DOHH2 (cell line): ENCODE measurements at regions not wholly inside any gene's neighbourhood (a gene's known extent, or its start where the extent isn't known, plus 50 kb on each side); places are given as distances from the start of the nearest gene placed in this dataset.

Experiments
- H3F3A ChIP-seq: fragments of 200-600 bp; sonication (generic), shearing (Covaris generic); 2 replicates; pipeline ENCODE4 v1.6.0; 2016; ENCODE audit warnings: antibody characterized with exemption, mild to moderate bottlenecking; ENCODE audit not compliant: control insufficient read depth, insufficient read depth
- H3K27ac ChIP-seq: fragments of 200-600 bp; sonication (generic); 2 replicates; pipeline ENCODE4 v1.5.1; 2014; ENCODE audit warnings: low read depth, mild to moderate bottlenecking, low read length, moderate library complexity
- H3K27me3 ChIP-seq: fragments of 200-600 bp; sonication (generic); 2 replicates; pipeline ENCODE4 v1.6.1; 2014; ENCODE audit warnings: mild to moderate bottlenecking, low read length, mixed read lengths; ENCODE audit not compliant: control insufficient read depth
- H3K36me3 ChIP-seq: fragments of 200-600 bp; sonication (generic); 2 replicates; pipeline ENCODE4 v1.6.1; 2014; ENCODE audit warnings: mild to moderate bottlenecking, low read length, moderate library complexity, mixed read lengths; ENCODE audit not compliant: control insufficient read depth
- H3K4me1 ChIP-seq: fragments of 200-600 bp; sonication (generic); 2 replicates; pipeline ENCODE4 v1.6.1; 2014; ENCODE audit warnings: mild to moderate bottlenecking, low read length, mixed read lengths; ENCODE audit not compliant: control insufficient read depth
- H3K4me2 ChIP-seq: fragments of 200-600 bp; sonication (generic); 2 replicates; pipeline ENCODE4 v1.6.0; 2014; ENCODE audit warnings: mild to moderate bottlenecking, low read length, moderate library complexity
- H3K4me3 ChIP-seq: fragments of 200-600 bp; sonication (generic); 2 replicates; pipeline ENCODE4 v1.5.1; 2014; ENCODE audit warnings: mild to moderate bottlenecking, low read length, mixed read lengths
- H3K79me2 ChIP-seq: fragments of 200-600 bp; sonication (generic); 2 replicates; pipeline ENCODE4 v1.6.1; 2014; ENCODE audit warnings: mild to moderate bottlenecking, low read length, mixed read lengths; ENCODE audit not compliant: control insufficient read depth
- H3K9me2 ChIP-seq: fragments of 200-600 bp; sonication (generic); replicated peaks from 2 replicates; pipeline ENCODE4 v1.6.1; 2014; ENCODE audit warnings: mild to moderate bottlenecking, low read length, mixed read lengths; ENCODE audit not compliant: control insufficient read depth
- H3K9me3 ChIP-seq: fragments of 200-600 bp; sonication (generic); 2 replicates; pipeline ENCODE4 v1.6.1; 2014; ENCODE audit warnings: antibody characterized with exemption, low read length, mixed read lengths; ENCODE audit not compliant: control insufficient read depth, insufficient read depth
- H4K20me1 ChIP-seq: fragments of 200-600 bp; sonication (generic); 2 replicates; pipeline ENCODE4 v1.6.0; 2014; ENCODE audit warnings: low read depth, mild to moderate bottlenecking, antibody characterized with exemption, low read length, moderate library complexity; ENCODE audit not compliant: control insufficient read depth, insufficient read depth
- EZH2phosphoT487 ChIP-seq: fragments of 200-600 bp; sonication (generic); IDR thresholded peaks from 2 replicates; pipeline ENCODE4 v1.6.1; 2017; ENCODE audit warnings: borderline replicate concordance, mild to moderate bottlenecking, antibody characterized with exemption, low read length, moderate library complexity, mixed read lengths
- TF ChIP-seq, protein P1 (sequence below): fragments of 200-600 bp; sonication (generic); IDR thresholded peaks from one replicate; pipeline ENCODE4 v1.5.1; 2014; ENCODE audit warnings: antibody characterized with exemption, mild to moderate bottlenecking, low read depth, low read length; ENCODE audit not compliant: poor library complexity, severe bottlenecking

DNA sequence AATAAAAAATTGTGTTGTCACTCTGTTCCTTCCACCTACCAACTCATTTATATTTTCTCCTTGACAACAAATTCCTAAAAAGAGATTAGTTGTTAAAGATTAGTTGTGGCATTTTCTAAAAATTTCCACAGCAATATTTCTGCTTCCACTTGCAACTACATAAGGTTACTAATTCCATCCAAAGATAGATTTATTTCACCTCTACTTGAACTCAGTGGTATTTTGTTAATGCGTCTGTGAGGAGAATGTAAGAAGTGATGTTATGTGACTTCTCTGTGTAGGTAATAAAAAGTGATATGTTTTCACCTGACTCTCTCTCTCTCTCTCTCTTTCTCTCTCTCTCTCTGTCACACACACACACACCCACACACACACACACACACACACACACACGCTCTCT is 1104.8 kb downstream of the AMY1C start:
- Histone ChIP-seq H3F3A (no peaks in the 10 kb centered on the region), H3K4me3 (no peak overlapping the region), H3K79me2 (no peaks in the 10 kb centered on the region), H3K9me3 (no peaks in the 10 kb centered on the region; the same call in 1 of the 2 replicates), H4K20me1 (no peaks in the 10 kb centered on the region), H3K27ac (no peak overlapping the region), H3K4me1 (no peaks in the 10 kb centered on the region), H3K36me3 (no peaks in the 10 kb centered on the region), H3K9me2 (no peaks in the 10 kb centered on the region), H3K4me2 (no peak overlapping the region), H3K27me3 (no peaks in the 10 kb centered on the region)
- TF ChIP-seq EZH2phosphoT487 = no peak
- TF ChIP-seq, protein P1, sequence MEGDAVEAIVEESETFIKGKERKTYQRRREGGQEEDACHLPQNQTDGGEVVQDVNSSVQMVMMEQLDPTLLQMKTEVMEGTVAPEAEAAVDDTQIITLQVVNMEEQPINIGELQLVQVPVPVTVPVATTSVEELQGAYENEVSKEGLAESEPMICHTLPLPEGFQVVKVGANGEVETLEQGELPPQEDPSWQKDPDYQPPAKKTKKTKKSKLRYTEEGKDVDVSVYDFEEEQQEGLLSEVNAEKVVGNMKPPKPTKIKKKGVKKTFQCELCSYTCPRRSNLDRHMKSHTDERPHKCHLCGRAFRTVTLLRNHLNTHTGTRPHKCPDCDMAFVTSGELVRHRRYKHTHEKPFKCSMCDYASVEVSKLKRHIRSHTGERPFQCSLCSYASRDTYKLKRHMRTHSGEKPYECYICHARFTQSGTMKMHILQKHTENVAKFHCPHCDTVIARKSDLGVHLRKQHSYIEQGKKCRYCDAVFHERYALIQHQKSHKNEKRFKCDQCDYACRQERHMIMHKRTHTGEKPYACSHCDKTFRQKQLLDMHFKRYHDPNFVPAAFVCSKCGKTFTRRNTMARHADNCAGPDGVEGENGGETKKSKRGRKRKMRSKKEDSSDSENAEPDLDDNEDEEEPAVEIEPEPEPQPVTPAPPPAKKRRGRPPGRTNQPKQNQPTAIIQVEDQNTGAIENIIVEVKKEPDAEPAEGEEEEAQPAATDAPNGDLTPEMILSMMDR = no peak

DNA sequence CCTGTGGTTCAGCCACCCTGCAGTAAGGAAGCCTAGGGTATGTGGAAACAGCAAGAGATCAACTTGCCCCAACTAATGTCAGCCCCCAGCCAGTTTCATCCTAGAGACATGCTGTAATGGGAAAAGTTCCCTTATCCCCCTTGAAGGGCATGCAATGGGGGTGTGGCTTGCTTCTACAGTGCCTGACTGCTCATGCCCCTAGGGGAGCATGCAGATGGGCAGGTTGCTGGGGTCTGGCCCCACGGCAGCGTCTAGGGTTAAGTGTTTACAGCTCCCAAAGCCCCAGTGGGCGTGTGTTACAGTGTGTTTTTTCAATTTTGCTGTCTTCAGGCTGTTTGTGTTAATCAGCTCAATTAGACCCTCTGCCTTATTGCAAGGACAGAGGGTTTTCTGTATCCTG is 1105.9 kb downstream of the AMY1C start:
- no peaks in the 10 kb centered on the region for H3K36me3 ChIP-seq
- no peak overlapping the region for H3K4me2 ChIP-seq
- no peaks in the 10 kb centered on the region for H3K79me2 ChIP-seq
- no peak overlapping the region for H3K4me3 ChIP-seq
- no peaks in the 10 kb centered on the region for H3K4me1 ChIP-seq
- no peaks in the 10 kb centered on the region for H3K27me3 ChIP-seq
- no peak overlapping the region for H3K27ac ChIP-seq
- no peaks in the 10 kb centered on the region for H4K20me1 ChIP-seq
- H3K9me2 ChIP-seq = no peaks in the 10 kb centered on the region
- no peak for TF ChIP-seq EZH2phosphoT487
- TF ChIP-seq, protein P1 = no peak
- H3K9me3 ChIP-seq = peaks cover 2% of the 10 kb centered on the region; the same call in 1 of the 2 replicates
- H3F3A ChIP-seq = no peaks in the 10 kb centered on the region

- no peaks in the 10 kb centered on the region for H3K79me2 ChIP-seq
- no peaks in the 10 kb centered on the region for H3K36me3 ChIP-seq
- no peaks in the 10 kb centered on the region for H4K20me1 ChIP-seq
- H3K9me3 ChIP-seq = peaks cover 2% of the 10 kb centered on the region; the same call in 1 of the 2 replicates
- H3K4me2 ChIP-seq = no peak overlapping the region
- no peaks in the 10 kb centered on the region for H3F3A ChIP-seq
- no peaks in the 10 kb centered on the region for H3K4me1 ChIP-seq
- H3K27me3 ChIP-seq = no peaks in the 10 kb centered on the region
- no peak overlapping the region for H3K27ac ChIP-seq
- TF ChIP-seq EZH2phosphoT487 = no peak
- TF ChIP-seq, protein P1 = no peak
- no peak overlapping the region for H3K4me3 ChIP-seq
- no peaks in the 10 kb centered on the region for H3K9me2 ChIP-seq
Measured at GRCh38 chr1:104856091-104856490, 1106.4 kb downstream of the AMY1C start.
